GM12875 (cell line): ENCODE measurements at regions not wholly inside any gene's neighbourhood (a gene's known extent, or its start where the extent isn't known, plus 50 kb on each side); places are given as distances from the start of the nearest gene placed in this dataset.

ENCODE experiments used
- H3K4me3 ChIP-seq: one replicate; pipeline ENCODE4 v1.5.1; 2011; ENCODE audit warnings: low read depth, low read length, control low read depth
- TF ChIP-seq, protein P1 (sequence below): IDR thresholded peaks from 2 replicates; pipeline ENCODE4 v1.5.1; 2011; ENCODE audit warnings: low read depth, mild to moderate bottlenecking, control low read depth, inconsistent platforms, low read length, moderate library complexity, borderline replicate concordance; ENCODE audit not compliant: insufficient read depth

DNA sequence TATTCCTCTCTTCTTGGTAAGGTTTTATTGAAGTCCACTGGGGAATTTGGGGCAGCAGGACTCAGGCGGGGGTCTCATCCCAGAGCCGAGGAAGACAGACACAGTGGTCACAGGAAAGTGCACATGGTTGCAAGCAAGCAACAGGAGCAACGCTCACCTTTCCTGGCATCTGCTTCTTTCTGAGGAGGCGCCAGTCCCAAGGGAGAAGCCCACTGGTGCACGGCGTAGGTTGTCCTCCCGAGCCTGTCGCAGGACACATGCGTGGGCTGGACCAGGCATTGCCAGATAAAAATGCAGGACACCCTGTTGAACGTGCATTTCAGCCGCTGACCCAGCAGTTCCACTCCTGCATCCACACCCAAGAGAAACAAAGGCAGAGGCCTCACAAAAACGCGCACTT lies 72.4 kb upstream of the OLFM1 start:
- TF ChIP-seq, protein P1, sequence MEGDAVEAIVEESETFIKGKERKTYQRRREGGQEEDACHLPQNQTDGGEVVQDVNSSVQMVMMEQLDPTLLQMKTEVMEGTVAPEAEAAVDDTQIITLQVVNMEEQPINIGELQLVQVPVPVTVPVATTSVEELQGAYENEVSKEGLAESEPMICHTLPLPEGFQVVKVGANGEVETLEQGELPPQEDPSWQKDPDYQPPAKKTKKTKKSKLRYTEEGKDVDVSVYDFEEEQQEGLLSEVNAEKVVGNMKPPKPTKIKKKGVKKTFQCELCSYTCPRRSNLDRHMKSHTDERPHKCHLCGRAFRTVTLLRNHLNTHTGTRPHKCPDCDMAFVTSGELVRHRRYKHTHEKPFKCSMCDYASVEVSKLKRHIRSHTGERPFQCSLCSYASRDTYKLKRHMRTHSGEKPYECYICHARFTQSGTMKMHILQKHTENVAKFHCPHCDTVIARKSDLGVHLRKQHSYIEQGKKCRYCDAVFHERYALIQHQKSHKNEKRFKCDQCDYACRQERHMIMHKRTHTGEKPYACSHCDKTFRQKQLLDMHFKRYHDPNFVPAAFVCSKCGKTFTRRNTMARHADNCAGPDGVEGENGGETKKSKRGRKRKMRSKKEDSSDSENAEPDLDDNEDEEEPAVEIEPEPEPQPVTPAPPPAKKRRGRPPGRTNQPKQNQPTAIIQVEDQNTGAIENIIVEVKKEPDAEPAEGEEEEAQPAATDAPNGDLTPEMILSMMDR, result no peak
- no peak overlapping the region for H3K4me3 ChIP-seq

DNA sequence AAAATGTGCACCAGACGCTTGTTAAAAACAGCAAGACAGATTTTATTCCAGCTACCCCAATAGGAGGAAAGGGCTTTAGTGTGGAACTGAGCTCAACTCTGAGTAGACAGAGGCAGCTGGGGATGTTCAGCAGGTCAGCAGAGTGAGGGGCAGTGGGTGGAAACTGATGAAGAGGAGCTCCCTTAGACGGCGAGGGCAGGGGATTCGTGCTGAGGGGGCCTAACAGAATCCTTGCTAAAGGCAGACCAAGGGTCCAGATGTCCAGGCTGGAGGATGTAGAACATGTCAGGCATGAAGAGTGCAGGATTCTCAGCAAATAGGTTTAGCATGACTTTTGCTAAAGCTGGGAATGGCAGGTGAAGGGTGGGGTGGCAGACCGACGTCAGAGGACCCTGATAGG lies 71.9 kb upstream of the OLFM1 start:
- no peak overlapping the region for H3K4me3 ChIP-seq
- TF ChIP-seq, protein P1, result no peak

DNA sequence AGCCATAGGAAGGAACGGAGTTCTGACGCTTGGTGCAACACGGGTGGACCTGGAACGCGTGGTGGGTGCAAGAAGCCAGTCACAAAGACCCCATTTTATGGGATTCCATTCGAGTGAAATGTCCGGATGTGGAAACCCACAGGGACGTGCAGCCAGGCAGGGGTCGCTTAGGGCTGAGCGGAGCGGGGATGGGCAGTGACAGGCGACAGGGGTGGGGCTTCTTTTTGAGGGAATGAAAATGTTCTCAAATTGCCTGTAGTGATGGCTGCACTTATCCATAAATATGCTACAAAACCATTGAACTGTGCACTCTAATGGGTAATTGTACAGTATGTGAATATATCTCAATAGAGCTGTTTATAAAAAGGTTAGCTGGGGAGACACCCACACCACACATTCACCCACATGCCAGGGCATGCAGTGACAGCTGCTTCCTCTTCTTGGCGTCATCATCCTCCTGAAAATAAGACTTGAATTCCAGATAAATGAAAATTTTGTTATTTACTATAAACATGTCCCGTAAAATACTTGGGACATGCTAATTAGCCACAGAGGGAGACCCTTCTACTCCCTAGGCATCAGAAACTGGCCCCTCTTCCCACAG lies 71.3 kb upstream of the OLFM1 start:
- TF ChIP-seq, protein P1, result no peak
- H3K4me3 ChIP-seq, result no peak overlapping the region

DNA sequence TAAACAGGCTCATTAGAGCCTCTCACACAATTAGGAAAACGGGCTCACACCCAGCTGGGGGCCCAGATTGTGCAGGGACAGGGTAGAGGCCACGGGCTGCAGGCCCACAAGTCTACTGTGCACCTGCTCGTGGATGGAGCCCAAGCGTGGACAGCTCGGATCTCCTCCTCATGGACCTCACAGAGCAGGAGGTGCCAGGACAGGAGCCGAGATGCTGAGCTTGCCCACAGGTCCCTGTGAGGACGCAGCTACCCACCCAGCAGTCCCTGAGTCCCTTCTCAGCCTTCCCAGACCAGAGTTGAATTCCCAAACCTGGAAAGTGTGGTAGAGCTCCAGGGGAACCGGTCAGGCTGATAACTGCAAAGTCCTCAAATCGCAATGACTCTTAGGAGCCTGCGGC lies 70.6 kb upstream of the OLFM1 start:
- TF ChIP-seq, protein P1, result no peak
- H3K4me3 ChIP-seq, result no peak overlapping the region

DNA sequence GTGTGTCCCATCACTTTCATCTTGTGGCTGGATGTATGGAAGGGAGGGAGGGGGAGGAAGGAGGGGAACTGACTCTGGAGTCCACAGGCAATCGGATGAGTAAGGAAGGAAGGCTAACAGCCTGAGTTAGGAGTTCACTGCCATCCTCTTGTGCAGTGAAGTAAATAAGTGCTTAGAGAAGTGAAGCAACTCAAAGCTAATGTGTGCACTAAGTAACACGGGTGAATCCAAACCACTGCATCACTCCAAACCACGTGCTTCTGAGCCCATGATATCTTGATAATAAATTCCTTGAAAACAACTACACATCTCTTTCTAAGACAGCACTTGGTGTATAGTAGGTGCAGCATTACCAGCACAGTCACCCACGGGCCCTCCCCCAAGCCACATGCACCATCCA lies 69.6 kb upstream of the OLFM1 start:
- TF ChIP-seq, protein P1, result no peak
- H3K4me3 ChIP-seq, result no peak overlapping the region

DNA sequence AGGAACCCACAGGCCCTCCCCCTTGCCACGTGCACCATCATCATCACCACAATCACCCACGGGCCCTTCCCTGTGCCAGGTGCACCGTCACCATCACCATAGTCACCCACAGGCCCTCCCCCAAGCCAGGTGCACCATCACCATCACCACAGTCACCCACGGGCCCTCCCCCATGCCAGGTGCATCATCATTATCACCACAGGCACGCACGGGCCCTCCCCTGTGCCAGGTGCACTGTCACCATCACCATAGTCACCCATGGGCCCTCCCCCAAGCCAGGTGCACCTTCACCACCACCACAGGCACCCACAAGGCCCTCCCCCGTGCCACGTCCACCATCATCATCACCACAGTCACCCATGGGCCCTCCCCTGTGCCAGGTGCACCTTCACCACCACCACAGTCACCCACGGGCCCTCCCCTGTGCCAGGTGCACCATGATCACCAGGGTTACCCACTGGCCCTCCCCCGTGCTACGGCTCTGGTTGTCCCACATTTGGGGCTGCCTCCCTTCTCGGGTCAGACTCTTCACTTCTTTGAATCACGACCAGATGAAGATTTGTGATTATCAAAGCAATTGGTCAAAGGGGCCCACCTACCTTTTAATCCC lies 69.1 kb upstream of the OLFM1 start:
- TF ChIP-seq, protein P1, result no peak
- no peak overlapping the region for H3K4me3 ChIP-seq

DNA sequence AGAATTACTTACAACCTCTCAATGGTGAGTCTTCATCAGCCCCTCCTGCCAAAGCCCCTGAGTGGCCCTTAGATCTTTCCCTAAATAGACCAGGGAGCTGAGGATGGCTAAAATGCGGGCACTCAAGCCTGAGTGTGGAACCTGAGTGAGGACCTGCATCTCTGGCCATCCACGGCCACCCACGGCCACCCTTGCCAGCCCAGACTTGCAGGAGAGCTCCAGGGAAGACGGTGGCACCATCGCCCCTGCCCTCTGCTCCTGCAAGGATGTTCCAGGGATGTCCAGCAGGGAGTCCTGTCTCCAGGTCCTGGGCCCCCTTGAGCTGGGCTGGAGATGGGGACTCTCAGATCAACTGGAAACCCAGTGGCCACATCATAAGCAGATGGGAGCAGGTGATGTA lies 68.2 kb upstream of the OLFM1 start:
- H3K4me3 ChIP-seq, result no peak overlapping the region
- TF ChIP-seq, protein P1, result no peak
